Common myeloid progenitor, CD34-positive (primary cell): ENCODE measurements at regions not wholly inside any gene's neighbourhood (a gene's known extent, or its start where the extent isn't known, plus 50 kb on each side); places are given as distances from the start of the nearest gene placed in this dataset.

Experiments
- CTCF ChIA-PET: fragments of 350-600 bp; sonication (Branson Sonifier 250); formaldehyde crosslinking; loops from one replicate; lab custom pipeline; 2021; ENCODE audit warnings: antibody characterized with exemption; lab: Charles Lee
- POLR2A ChIA-PET: fragments of 350-600 bp; sonication (Branson Sonifier 250); formaldehyde crosslinking; loops from one replicate; lab custom pipeline; 2021; ENCODE audit warnings: antibody characterized with exemption; lab: Charles Lee
- DNase-seq, 3 donors: peaks; one replicate each; pipeline versions ENCODE4 v3.0.0 to v3.0.0-alpha.2; 2013
- H3K27ac ChIP-seq, 2 experiments: 1 replicate in 1 of 2; 2 replicates in 1 of 2; pipeline ENCODE4 v1.7.0; 2013; ENCODE audit warnings: inconsistent platforms in 2 of 2, low read length in 2 of 2, mild to moderate bottlenecking in 2 of 2, low read depth in 1 of 2, moderate library complexity in 1 of 2; ENCODE audit not compliant: severe bottlenecking in 2 of 2, insufficient read depth in 1 of 2, poor library complexity in 1 of 2
- H3K27me3 ChIP-seq, 5 experiments: replicated peaks in 2 of 5; 1 replicate in 3 of 5; 2 replicates in 2 of 5; pipeline versions ENCODE4 v1.6.1 to v1.7.0; 2013; ENCODE audit warnings: low read length in 4 of 5, mild to moderate bottlenecking in 2 of 5, moderate library complexity in 2 of 5, inconsistent platforms in 1 of 5; ENCODE audit not compliant: insufficient read depth in 5 of 5, control insufficient read depth in 4 of 5
- H3K36me3 ChIP-seq, 4 experiments: 1 replicate in 2 of 4; 2 replicates in 2 of 4; pipeline versions ENCODE4 v1.6.1 to v1.7.0; 2013; ENCODE audit warnings: low read length in 3 of 4, control low read depth in 1 of 4, mild to moderate bottlenecking in 1 of 4; ENCODE audit not compliant: control insufficient read depth in 4 of 4, insufficient read depth in 4 of 4
- H3K4me1 ChIP-seq, 4 experiments: 1 replicate in 3 of 4; 2 replicates in 1 of 4; pipeline versions ENCODE4 v1.6.1 to v1.7.1; 2013; ENCODE audit warnings: low read length in 3 of 4, mild to moderate bottlenecking in 3 of 4, control low read depth in 1 of 4, inconsistent platforms in 1 of 4, moderate library complexity in 1 of 4; ENCODE audit not compliant: control insufficient read depth in 4 of 4, insufficient read depth in 4 of 4; ENCODE audit errors: control extremely low read depth in 1 of 4
- H3K4me3 ChIP-seq, 7 experiments: 1 replicate in 4 of 7; 2 replicates in 3 of 7; pipeline versions ENCODE4 v1.5.1 to v1.7.0; 2013; ENCODE audit warnings: mild to moderate bottlenecking in 7 of 7, low read length in 6 of 7, moderate library complexity in 6 of 7, inconsistent platforms in 2 of 7, low read depth in 2 of 7, control low read depth in 1 of 7; ENCODE audit not compliant: insufficient read depth in 4 of 7, control insufficient read depth in 1 of 7; ENCODE audit errors: extremely low read depth in 1 of 7
- H3K9me3 ChIP-seq, 5 experiments: 1 replicate in 4 of 5; 2 replicates in 1 of 5; pipeline versions ENCODE4 v1.6.1 to v1.7.1; 2013; ENCODE audit warnings: low read length in 4 of 5, mild to moderate bottlenecking in 2 of 5, inconsistent platforms in 1 of 5, low read depth in 1 of 5, moderate library complexity in 1 of 5; ENCODE audit not compliant: control insufficient read depth in 4 of 5, insufficient read depth in 2 of 5; ENCODE audit errors: control extremely low read depth in 1 of 5
- WGBS: methylation state at CpG from one replicate; pipeline ENCODE4 v1.1.5; 2013; ENCODE audit not compliant: insufficient coverage; 5-methylcytosine and 5-hydroxymethylcytosine counted together

DNA sequence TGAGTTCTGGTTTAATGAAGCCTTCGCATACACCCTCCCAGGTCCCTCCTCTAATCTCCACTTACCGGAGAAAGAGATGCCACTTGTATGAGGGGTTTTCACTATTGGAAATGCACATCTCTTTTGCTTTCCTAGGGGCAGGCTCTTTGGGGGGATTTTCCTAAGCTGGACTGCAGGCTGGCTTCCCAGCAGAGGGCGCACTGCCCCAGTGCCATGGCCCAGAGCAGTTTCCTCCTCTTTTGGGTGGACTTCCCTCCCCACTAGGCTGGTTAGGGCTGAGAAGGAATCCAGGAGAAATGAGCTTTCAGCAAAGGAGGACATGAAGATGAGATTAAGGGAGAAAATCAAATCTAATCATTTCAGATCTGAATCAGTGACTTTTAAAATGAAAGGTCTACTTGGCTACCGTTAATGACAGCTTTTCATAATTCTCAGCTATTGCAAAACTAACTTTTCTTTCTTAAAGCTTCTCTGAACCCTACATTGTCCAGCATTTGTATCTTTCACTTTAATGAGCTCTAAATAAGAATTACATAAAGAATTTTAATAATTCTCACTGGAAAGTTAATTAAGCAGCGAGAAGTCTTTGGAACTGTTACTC lies 784.1 kb upstream of the FANCL start:
- peak overlapping the region in 1 of 2 experiments; percentile 32 for H3K27ac ChIP-seq
- H3K4me1 ChIP-seq: peaks cover 0 to 16% (median 4%) of the 10 kb centered on the region in 4 experiments
- peak overlapping the region in 3 of 7 experiments; percentile 5 to 59 (median 25) for H3K4me3 ChIP-seq
- WGBS: 80% methylated on average over 1 of the region's 5 CpGs
- peak; percentile 61 to 67 (median 63) for DNase-seq
- ChIA-PET POLR2A (interaction anchor here (0.6 kb wide), 1 partner anchor 458 kb away, joined by 3 read pairs; no protein-coding TSS in a partner anchor), CTCF (interaction anchor here (0.5 to 3.5 kb wide), 31 partner anchors 8 to 1561 kb away, joined by 3 to 18 read pairs (median 4); no protein-coding TSS in a partner anchor)
- H3K9me3 ChIP-seq: no peaks in the 10 kb centered on the region
- H3K36me3 ChIP-seq: no peaks in the 10 kb centered on the region
- no peaks in the 10 kb centered on the region for H3K27me3 ChIP-seq

- Histone ChIP-seq H3K4me1 (peaks cover 0 to 16% (median 4%) of the 10 kb centered on the region in 4 experiments), H3K27ac (no peak overlapping the region), H3K9me3 (no peaks in the 10 kb centered on the region), H3K27me3 (no peaks in the 10 kb centered on the region), H3K36me3 (no peaks in the 10 kb centered on the region), H3K4me3 (no peak overlapping the region)
- ChIA-PET POLR2A (no interaction called here), CTCF (interaction anchor here (0.9 kb wide), 1 partner anchor 10 kb away, joined by 3 read pairs; no protein-coding TSS in a partner anchor)
- no peak for DNase-seq
- WGBS: 80% methylated on average over 1 of the region's 1 CpG
Measured at GRCh38 chr2:59021786-59022185, 780.7 kb upstream of the FANCL start.

GRCh38 chr2:59019566-59020159 lies 778.5 kb upstream of the FANCL start:
- 100% methylated on average over 3 of the region's 7 CpGs for WGBS
- no peak overlapping the region for H3K4me3 ChIP-seq
- DNase-seq: no peak
- H3K36me3 ChIP-seq: peaks cover 0 to 5% (median 2%) of the 10 kb centered on the region in 4 experiments
- peaks cover 0 to 6% (median 3%) of the 10 kb centered on the region in 5 experiments for H3K9me3 ChIP-seq
- no peaks in the 10 kb centered on the region for H3K27me3 ChIP-seq
- ChIA-PET POLR2A (no interaction called here), CTCF (interaction anchor here (0.6 kb wide), 1 partner anchor 288 kb away, joined by 3 read pairs; no protein-coding TSS in a partner anchor)
- no peaks in the 10 kb centered on the region for H3K4me1 ChIP-seq
- H3K27ac ChIP-seq: no peak overlapping the region

GRCh38 chr2:59018737-59019136 lies 777.6 kb upstream of the FANCL start:
- 100% methylated on average over 1 of the region's 3 CpGs for WGBS
- CTCF ChIA-PET: interaction anchor here (1.2 kb wide), 1 partner anchor 164 kb away, joined by 3 read pairs; no protein-coding TSS in a partner anchor
- DNase-seq: no peak
- no peaks in the 10 kb centered on the region for H3K4me1 ChIP-seq
- H3K27me3 ChIP-seq: no peaks in the 10 kb centered on the region
- POLR2A ChIA-PET: no interaction called here
- peaks cover 0 to 10% (median 3%) of the 10 kb centered on the region in 4 experiments for H3K36me3 ChIP-seq
- H3K9me3 ChIP-seq: peaks cover 0 to 6% (median 3%) of the 10 kb centered on the region in 5 experiments
- H3K4me3 ChIP-seq: no peak overlapping the region
- H3K27ac ChIP-seq: no peak overlapping the region

DNA sequence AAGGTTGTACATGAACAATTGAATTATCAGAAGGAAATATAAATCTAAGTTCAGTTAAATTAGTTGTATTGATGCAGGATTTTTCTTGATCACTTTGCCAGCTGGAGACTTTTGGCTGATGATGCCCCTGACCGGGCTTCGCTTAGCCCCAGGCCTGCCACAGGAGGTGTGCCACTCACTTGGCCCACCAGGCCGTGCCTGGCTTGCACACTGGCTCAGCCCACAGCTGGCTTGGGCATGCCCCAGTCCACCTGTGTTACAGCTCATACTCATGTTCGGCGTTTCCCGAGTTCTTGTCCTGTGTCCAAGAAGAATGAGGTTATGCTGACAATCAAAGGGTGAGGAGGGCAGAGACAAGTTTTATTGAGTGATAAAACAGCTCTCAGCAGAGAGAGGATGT lies 773.9 kb upstream of the FANCL start:
- WGBS: 97% methylated on average over 6 of the region's 6 CpGs
- POLR2A ChIA-PET: no interaction called here
- Histone ChIP-seq H3K27me3 (no peaks in the 10 kb centered on the region), H3K27ac (no peak overlapping the region), H3K9me3 (peaks cover 0 to 6% (median 3%) of the 10 kb centered on the region in 5 experiments), H3K36me3 (peaks cover 0 to 11% (median 3%) of the 10 kb centered on the region in 4 experiments), H3K4me1 (no peaks in the 10 kb centered on the region), H3K4me3 (no peak overlapping the region)
- no peak for DNase-seq
- CTCF ChIA-PET: interaction anchor here (2.0 kb wide), 1 partner anchor 10 kb away, joined by 7 read pairs; no protein-coding TSS in a partner anchor

DNA sequence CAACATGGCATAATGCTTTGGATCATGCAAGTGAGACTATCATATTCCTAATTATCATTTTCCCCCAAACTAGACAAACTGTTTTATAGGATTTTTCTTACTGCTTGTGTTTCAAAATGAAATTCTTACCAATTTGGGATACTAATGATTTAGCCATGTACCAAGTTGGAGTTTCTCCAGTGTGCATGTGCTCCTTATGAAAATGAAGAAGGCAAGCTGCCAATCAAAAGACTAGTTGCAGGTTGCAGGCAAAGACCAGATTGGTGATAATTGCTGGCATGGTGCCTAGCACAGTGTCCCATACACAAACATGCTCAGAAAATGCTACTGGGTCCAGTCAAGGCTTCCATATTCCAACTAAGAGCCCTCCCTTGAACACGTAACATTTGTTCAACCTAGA lies 771.8 kb upstream of the FANCL start:
- Histone ChIP-seq H3K27me3 (no peaks in the 10 kb centered on the region), H3K4me1 (no peaks in the 10 kb centered on the region), H3K4me3 (no peak overlapping the region), H3K27ac (no peak overlapping the region), H3K9me3 (peaks cover 0 to 9% (median 3%) of the 10 kb centered on the region in 5 experiments), H3K36me3 (peaks cover 0 to 11% (median 3%) of the 10 kb centered on the region in 4 experiments)
- DNase-seq: no peak
- ChIA-PET POLR2A (no interaction called here), CTCF (interaction anchor here (1.0 kb wide), 1 partner anchor 8 kb away, joined by 3 read pairs; no protein-coding TSS in a partner anchor)
- WGBS: 100% methylated on average over 1 of the region's 1 CpG

DNA sequence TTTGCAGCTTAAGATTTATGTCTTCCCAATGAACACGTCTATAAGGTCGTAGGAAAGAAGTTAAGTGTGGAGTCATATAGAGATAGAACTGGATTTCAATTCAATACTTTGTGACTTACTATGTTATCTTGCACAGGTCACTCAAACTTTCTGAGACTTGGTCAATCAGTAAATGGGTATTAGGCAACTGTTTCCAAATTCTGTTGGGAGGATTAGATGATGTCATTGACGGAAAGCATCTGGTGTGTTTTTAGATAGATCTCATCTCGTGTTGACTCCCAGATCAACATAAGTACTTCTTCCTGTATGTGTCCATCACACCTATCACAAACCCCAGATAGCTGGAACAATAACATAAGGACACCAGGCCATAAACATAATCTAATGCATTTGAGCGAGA lies 771.1 kb upstream of the FANCL start:
- Histone ChIP-seq H3K27me3 (no peaks in the 10 kb centered on the region), H3K4me1 (no peaks in the 10 kb centered on the region), H3K36me3 (peaks cover 0 to 11% (median 3%) of the 10 kb centered on the region in 4 experiments), H3K4me3 (no peak overlapping the region), H3K9me3 (peaks cover 0 to 9% (median 3%) of the 10 kb centered on the region in 5 experiments), H3K27ac (no peak overlapping the region)
- ChIA-PET CTCF (interaction anchor here (1.0 kb wide), 1 partner anchor 9 kb away, joined by 3 read pairs; no protein-coding TSS in a partner anchor), POLR2A (no interaction called here)
- no peak for DNase-seq
- WGBS: no CpG with 5 or more reads among the region's 5 CpGs
